ENCODE measurements at regions not wholly inside any gene's neighbourhood (a gene's known extent, or its start where the extent isn't known, plus 50 kb on each side); places are given as distances from the start of the nearest gene placed in this dataset.

GRCh38 chrX:128664211-128664610, 612.0 kb upstream of the ACTRT1 start:
- H3K9me3 ChIP-seq (ENCODE audit: low read length), result peaks cover 8% of the 10 kb centered on the region
- no peaks in the 10 kb centered on the region for H3K9me2 ChIP-seq (replicated peaks; ENCODE audit: insufficient read depth, low read length)
- H3K79me2 ChIP-seq (ENCODE audit: low read length), result no peaks in the 10 kb centered on the region
- H2AFZ ChIP-seq (ENCODE audit: low read length), result no peak overlapping the region
- H4K20me1 ChIP-seq (ENCODE audit: insufficient read depth, low read depth, low read length), result no peaks in the 10 kb centered on the region
- H3K4me2 ChIP-seq (ENCODE audit: low read depth, low read length, poor library complexity, severe bottlenecking), result no peak overlapping the region
- H3K36me3 ChIP-seq (ENCODE audit: insufficient read depth, low read length), result no peaks in the 10 kb centered on the region
- DNase-seq, result no peak
- H3K4me3 ChIP-seq (ENCODE audit: low read length), result no peak overlapping the region
- H3K4me1 ChIP-seq (ENCODE audit: low read length), result no peaks in the 10 kb centered on the region
- no peak overlapping the region for H3K9ac ChIP-seq (ENCODE audit: low read length)
- no peak overlapping the region for H3K27ac ChIP-seq (ENCODE audit: low read length)
- no peaks in the 10 kb centered on the region for H3K27me3 ChIP-seq (ENCODE audit: low read length)

- H2AFZ ChIP-seq (ENCODE audit: low read length), result no peak overlapping the region
Observed at GRCh38 chrX:128653524-128654060, 601.4 kb upstream of the ACTRT1 start.

GRCh38 chrX:128650326-128650725, 598.1 kb upstream of the ACTRT1 start:
- Histone ChIP-seq H3K36me3 (ENCODE audit: insufficient read depth, low read length) (no peaks in the 10 kb centered on the region), H3K27ac (ENCODE audit: low read length) (no peak overlapping the region)

More at GRCh38 chrX:128653524-128654060, 601.4 kb upstream of the ACTRT1 start:
- H3K4me1 ChIP-seq (ENCODE audit: low read length), result no peaks in the 10 kb centered on the region
- H3K9ac ChIP-seq (ENCODE audit: low read length), result no peak overlapping the region
- no peaks in the 10 kb centered on the region for H3K79me2 ChIP-seq (ENCODE audit: low read length)
- no peak overlapping the region for H3K27ac ChIP-seq (ENCODE audit: low read length)
- H4K20me1 ChIP-seq (ENCODE audit: insufficient read depth, low read depth, low read length), result no peaks in the 10 kb centered on the region
- no peaks in the 10 kb centered on the region for H3K36me3 ChIP-seq (ENCODE audit: insufficient read depth, low read length)
- H3K4me2 ChIP-seq (ENCODE audit: low read depth, low read length, poor library complexity, severe bottlenecking), result no peak overlapping the region
- H3K27me3 ChIP-seq (ENCODE audit: low read length), result no peaks in the 10 kb centered on the region
- DNase-seq, result no peak
- H3K9me3 ChIP-seq (ENCODE audit: low read length), result no peaks in the 10 kb centered on the region
- no peaks in the 10 kb centered on the region for H3K9me2 ChIP-seq (replicated peaks; ENCODE audit: insufficient read depth, low read length)
- H3K4me3 ChIP-seq (ENCODE audit: low read length), result no peak overlapping the region

DNA sequence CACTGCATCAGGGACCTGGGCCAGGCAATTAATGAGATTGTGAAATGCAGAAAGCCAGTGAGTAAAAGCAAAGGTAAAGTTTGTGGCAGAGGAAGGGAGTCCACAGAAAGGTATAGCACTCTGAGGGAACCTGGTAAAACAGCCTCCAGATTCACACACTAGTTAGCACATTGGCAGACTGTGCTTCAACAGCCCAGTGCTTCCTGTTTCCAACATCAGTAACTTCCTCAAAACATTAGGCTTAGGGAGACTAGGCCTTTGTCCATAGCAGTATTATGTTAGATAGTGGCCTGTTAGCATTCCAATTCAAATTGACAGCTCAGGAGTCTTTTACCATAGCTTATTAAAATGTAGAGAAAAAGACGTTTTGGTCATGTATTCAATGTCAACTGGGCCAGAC, 582.6 kb upstream of the ACTRT1 start:
- no peak overlapping the region for H3K4me3 ChIP-seq (ENCODE audit: low read length)
- H2AFZ ChIP-seq (ENCODE audit: low read length), result no peak overlapping the region
- no peaks in the 10 kb centered on the region for H3K36me3 ChIP-seq (ENCODE audit: insufficient read depth, low read length)
- no peaks in the 10 kb centered on the region for H3K79me2 ChIP-seq (ENCODE audit: low read length)
- no peaks in the 10 kb centered on the region for H3K27me3 ChIP-seq (ENCODE audit: low read length)
- peaks cover 5% of the 10 kb centered on the region; the same call in 1 of the 2 replicates for H3K9me3 ChIP-seq (ENCODE audit: low read length)
- no peak overlapping the region for H3K27ac ChIP-seq (ENCODE audit: low read length)
- no peak overlapping the region for H3K9ac ChIP-seq (ENCODE audit: low read length)
- H3K4me1 ChIP-seq (ENCODE audit: low read length), result no peaks in the 10 kb centered on the region
- no peak for DNase-seq
- H4K20me1 ChIP-seq (ENCODE audit: insufficient read depth, low read depth, low read length), result no peaks in the 10 kb centered on the region
- no peak overlapping the region for H3K4me2 ChIP-seq (ENCODE audit: low read depth, low read length, poor library complexity, severe bottlenecking)
- no peaks in the 10 kb centered on the region for H3K9me2 ChIP-seq (replicated peaks; ENCODE audit: insufficient read depth, low read length)

More at GRCh38 chrX:128650326-128650725, 598.1 kb upstream of the ACTRT1 start:
- Histone ChIP-seq H2AFZ (ENCODE audit: low read length) (no peak overlapping the region), H3K9me2 (replicated peaks; ENCODE audit: insufficient read depth, low read length) (no peaks in the 10 kb centered on the region), H3K4me1 (ENCODE audit: low read length) (no peaks in the 10 kb centered on the region), H3K4me3 (ENCODE audit: low read length) (no peak overlapping the region), H3K27me3 (ENCODE audit: low read length) (no peaks in the 10 kb centered on the region), H3K4me2 (ENCODE audit: low read depth, low read length, poor library complexity, severe bottlenecking) (no peak overlapping the region), H3K79me2 (ENCODE audit: low read length) (no peaks in the 10 kb centered on the region), H3K9me3 (ENCODE audit: low read length) (peaks cover 4% of the 10 kb centered on the region; the same call in 1 of the 2 replicates), H3K9ac (ENCODE audit: low read length) (no peak overlapping the region), H4K20me1 (ENCODE audit: insufficient read depth, low read depth, low read length) (no peaks in the 10 kb centered on the region)
- DNase-seq, result no peak

DNA sequence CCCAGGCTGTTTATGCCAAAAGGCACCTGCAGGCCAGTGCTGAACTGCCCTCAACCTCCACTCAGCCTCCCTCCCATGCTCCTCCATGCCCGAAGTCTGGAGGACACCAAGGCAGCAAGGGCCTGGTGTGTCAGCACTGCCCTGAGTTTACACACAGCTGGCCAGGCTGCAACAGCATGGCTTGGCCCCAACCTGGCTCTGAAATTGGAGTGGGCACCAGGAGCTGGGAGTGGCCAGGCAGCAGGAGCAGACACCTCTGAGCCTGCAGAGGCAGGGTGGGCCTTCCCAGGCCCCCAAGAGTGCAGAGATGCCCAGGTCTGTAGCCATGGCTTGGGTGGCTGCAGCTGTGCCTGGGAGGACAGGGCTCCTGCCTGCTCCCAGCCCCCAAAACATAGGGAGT, 571.2 kb upstream of the ACTRT1 start:
- no peaks in the 10 kb centered on the region for H3K27me3 ChIP-seq (ENCODE audit: low read length)
- no peaks in the 10 kb centered on the region for H3K4me1 ChIP-seq (ENCODE audit: low read length)
- H4K20me1 ChIP-seq (ENCODE audit: insufficient read depth, low read depth, low read length), result no peaks in the 10 kb centered on the region
- H3K79me2 ChIP-seq (ENCODE audit: low read length), result no peaks in the 10 kb centered on the region
- H3K27ac ChIP-seq (ENCODE audit: low read length), result no peak overlapping the region
- H3K36me3 ChIP-seq (ENCODE audit: insufficient read depth, low read length), result no peaks in the 10 kb centered on the region
- no peaks in the 10 kb centered on the region; the same call in 1 of the 2 replicates for H3K9me3 ChIP-seq (ENCODE audit: low read length)
- no peak overlapping the region for H3K9ac ChIP-seq (ENCODE audit: low read length)
- H3K4me3 ChIP-seq (ENCODE audit: low read length), result no peak overlapping the region
- no peaks in the 10 kb centered on the region for H3K9me2 ChIP-seq (replicated peaks; ENCODE audit: insufficient read depth, low read length)
- no peak overlapping the region for H2AFZ ChIP-seq (ENCODE audit: low read length)
- no peak overlapping the region for H3K4me2 ChIP-seq (ENCODE audit: low read depth, low read length, poor library complexity, severe bottlenecking)
- no peak for DNase-seq

DNA sequence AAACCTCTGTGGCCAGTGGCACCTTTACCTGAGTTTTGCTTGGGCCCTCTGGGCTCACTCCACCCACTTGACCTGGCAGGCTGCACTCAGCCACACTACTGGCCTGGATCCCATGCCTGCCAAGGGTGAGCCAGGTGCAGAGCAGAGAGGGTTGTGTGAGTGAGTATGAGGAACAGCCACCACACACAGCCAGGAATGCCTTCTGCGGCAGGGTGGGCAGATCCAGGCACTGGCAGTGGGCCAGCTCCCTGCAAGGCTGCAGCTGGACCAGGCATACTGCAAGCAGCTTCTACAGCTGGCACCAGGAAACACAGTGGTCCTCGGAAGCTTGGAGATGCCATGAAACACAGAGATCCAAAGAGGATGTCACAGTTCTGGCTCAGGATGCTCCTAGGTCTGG, 570.1 kb upstream of the ACTRT1 start:
- Histone ChIP-seq H3K4me2 (ENCODE audit: low read depth, low read length, poor library complexity, severe bottlenecking) (no peak overlapping the region), H3K27me3 (ENCODE audit: low read length) (no peaks in the 10 kb centered on the region), H2AFZ (ENCODE audit: low read length) (no peak overlapping the region), H3K79me2 (ENCODE audit: low read length) (no peaks in the 10 kb centered on the region), H3K9me2 (replicated peaks; ENCODE audit: insufficient read depth, low read length) (no peaks in the 10 kb centered on the region), H3K9me3 (ENCODE audit: low read length) (no peaks in the 10 kb centered on the region; the same call in 1 of the 2 replicates), H4K20me1 (ENCODE audit: insufficient read depth, low read depth, low read length) (no peaks in the 10 kb centered on the region), H3K4me1 (ENCODE audit: low read length) (no peaks in the 10 kb centered on the region), H3K9ac (ENCODE audit: low read length) (no peak overlapping the region), H3K36me3 (ENCODE audit: insufficient read depth, low read length) (no peaks in the 10 kb centered on the region), H3K27ac (ENCODE audit: low read length) (no peak overlapping the region), H3K4me3 (ENCODE audit: low read length) (no peak overlapping the region)
- no peak for DNase-seq

DNA sequence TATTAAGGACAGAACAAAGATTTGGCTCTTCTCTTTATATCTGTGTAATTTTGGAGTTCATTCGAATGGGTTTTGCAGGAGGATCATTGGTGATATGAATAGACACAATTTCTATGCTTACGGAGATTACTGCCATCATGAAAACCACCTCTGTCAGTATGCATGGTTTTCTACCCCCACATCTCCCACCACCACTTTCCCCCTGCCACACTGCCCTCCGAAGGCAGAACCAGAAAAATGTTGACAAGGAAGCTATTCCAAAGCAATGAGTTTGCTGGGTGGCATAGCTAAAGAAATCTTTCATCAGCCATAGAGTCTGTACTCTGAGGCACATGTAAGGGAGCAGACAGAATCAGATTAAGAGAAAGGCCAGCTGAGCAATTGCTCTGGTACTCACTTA, 567.3 kb upstream of the ACTRT1 start:
- Histone ChIP-seq H3K4me2 (ENCODE audit: low read depth, low read length, poor library complexity, severe bottlenecking) (no peak overlapping the region), H4K20me1 (ENCODE audit: insufficient read depth, low read depth, low read length) (no peaks in the 10 kb centered on the region), H3K36me3 (ENCODE audit: insufficient read depth, low read length) (no peaks in the 10 kb centered on the region), H3K27me3 (ENCODE audit: low read length) (no peaks in the 10 kb centered on the region), H3K9me3 (ENCODE audit: low read length) (no peaks in the 10 kb centered on the region; the same call in 1 of the 2 replicates), H3K79me2 (ENCODE audit: low read length) (no peaks in the 10 kb centered on the region), H3K4me3 (ENCODE audit: low read length) (no peak overlapping the region), H2AFZ (ENCODE audit: low read length) (no peak overlapping the region), H3K4me1 (ENCODE audit: low read length) (no peaks in the 10 kb centered on the region), H3K27ac (ENCODE audit: low read length) (no peak overlapping the region), H3K9me2 (replicated peaks; ENCODE audit: insufficient read depth, low read length) (0 out of 2 replicates have a peak, but pooled peaks cover 3% of the 10 kb centered on the region), H3K9ac (ENCODE audit: low read length) (no peak overlapping the region)
- DNase-seq, result no peak

DNA sequence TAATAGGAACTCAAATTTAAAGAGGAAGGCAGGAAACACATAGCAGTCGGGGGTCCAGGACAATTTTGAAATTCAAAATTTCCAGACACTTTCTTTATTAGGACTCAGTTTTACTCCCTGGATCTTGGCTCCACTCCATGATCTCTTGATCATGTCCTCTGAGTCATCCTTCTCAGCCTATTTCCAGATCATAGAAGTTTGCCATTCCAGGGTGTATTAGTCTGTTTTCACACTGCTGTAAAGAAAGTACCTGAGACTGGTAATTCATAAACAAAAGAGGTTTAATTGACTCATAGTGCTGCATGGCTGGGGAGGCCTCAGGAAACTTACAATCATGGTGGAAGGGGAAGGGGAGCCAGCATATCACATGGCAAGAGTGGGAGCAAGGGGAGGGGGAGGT, 564.7 kb upstream of the ACTRT1 start:
- Histone ChIP-seq H3K4me2 (ENCODE audit: low read depth, low read length, poor library complexity, severe bottlenecking) (no peak overlapping the region), H3K9ac (ENCODE audit: low read length) (no peak overlapping the region), H3K27ac (ENCODE audit: low read length) (no peak overlapping the region), H3K36me3 (ENCODE audit: insufficient read depth, low read length) (no peaks in the 10 kb centered on the region), H4K20me1 (ENCODE audit: insufficient read depth, low read depth, low read length) (no peaks in the 10 kb centered on the region), H3K27me3 (ENCODE audit: low read length) (no peaks in the 10 kb centered on the region), H3K79me2 (ENCODE audit: low read length) (no peaks in the 10 kb centered on the region), H3K4me3 (ENCODE audit: low read length) (no peak overlapping the region), H3K9me3 (ENCODE audit: low read length) (no peaks in the 10 kb centered on the region), H3K4me1 (ENCODE audit: low read length) (no peaks in the 10 kb centered on the region), H3K9me2 (replicated peaks; ENCODE audit: insufficient read depth, low read length) (0 out of 2 replicates have a peak, but pooled peaks cover 3% of the 10 kb centered on the region), H2AFZ (ENCODE audit: low read length) (no peak overlapping the region)
- no peak for DNase-seq

All from Karpas-422 (cell line).